IMR-90 (cell line): ENCODE measurements at regions not wholly inside any gene's neighbourhood (a gene's known extent, or its start where the extent isn't known, plus 50 kb on each side); places are given as distances from the start of the nearest gene placed in this dataset.

Experiments used
- ATAC-seq: fragments of 200-7000 bp; cut with Tn5 transposase; 2 replicates; pipeline ENCODE4 v1.9.1; 2020; ENCODE audit warnings: low read depth, mild to moderate bottlenecking, moderate library complexity
- BruUV-seq: library from RNA; stranded (reverse); fragments of 400-500 nt; replicated peaks from 2 replicates; lab custom pipeline; 2021; lab: Mats Ljungman, UMichigan
- CTCF ChIA-PET: fragments of 300-600 bp; formaldehyde crosslinking; extraction: SDS; loops from one replicate; lab custom pipeline; 2021; ENCODE audit warnings: antibody characterized with exemption; lab: Yijun Ruan, JAX
- POLR2A ChIA-PET: fragments of 300-600 bp; sonication (Branson Sonifier 250); formaldehyde crosslinking; loops from one replicate; lab custom pipeline; 2022; ENCODE audit warnings: antibody characterized with exemption; ENCODE audit not compliant: unreplicated experiment; lab: Charles Lee
- DNase-seq: peaks from one replicate; pipeline ENCODE4 v3.0.0; 2013
- H2AFZ ChIP-seq: replicated peaks from 2 replicates; pipeline ENCODE3; 2013; ENCODE audit warnings: low read length, mild to moderate bottlenecking; ENCODE audit not compliant: poor library complexity
- H2AK5ac ChIP-seq: 2 replicates; pipeline ENCODE4 v1.6.1; 2013; ENCODE audit warnings: low read depth, low read length, inconsistent platforms
- H2AK9ac ChIP-seq: replicated peaks from 2 replicates; pipeline ENCODE3; 2013; ENCODE audit warnings: mild to moderate bottlenecking, low read depth, low read length, moderate library complexity; ENCODE audit not compliant: poor library complexity
- H2BK120ac ChIP-seq: 2 replicates; pipeline ENCODE4 v1.6.1; 2013; ENCODE audit warnings: low read depth, low read length, inconsistent platforms
- H2BK15ac ChIP-seq: 3 replicates; pipeline ENCODE4 v1.6.1; 2013; ENCODE audit warnings: low read depth, low read length, inconsistent platforms
- H2BK20ac ChIP-seq: 2 replicates; pipeline ENCODE4 v1.6.1; 2013; ENCODE audit warnings: low read depth, mild to moderate bottlenecking, inconsistent platforms, low read length, moderate library complexity
- H2BK5ac ChIP-seq: 2 replicates; pipeline ENCODE4 v1.6.1; 2013; ENCODE audit warnings: mild to moderate bottlenecking, low read depth, low read length, inconsistent platforms; ENCODE audit not compliant: poor library complexity, severe bottlenecking
- H3K14ac ChIP-seq: replicated peaks from 2 replicates; pipeline ENCODE4 v1.6.1; 2013; ENCODE audit warnings: low read depth, low read length, inconsistent platforms
- H3K18ac ChIP-seq: 2 replicates; pipeline ENCODE4 v1.6.1; 2013; ENCODE audit warnings: low read depth, low read length, control low read depth
- H3K23ac ChIP-seq: 2 replicates; pipeline ENCODE4 v1.6.1; 2013; ENCODE audit warnings: low read depth, low read length, inconsistent platforms
- H3K27ac ChIP-seq: 2 replicates; pipeline ENCODE4 v1.5.1; 2013; ENCODE audit warnings: mild to moderate bottlenecking, control low read depth, low read length; ENCODE audit not compliant: insufficient read depth
- H3K27me3 ChIP-seq: 2 replicates; pipeline ENCODE4 v1.6.1; 2013; ENCODE audit warnings: low read length; ENCODE audit not compliant: control insufficient read depth, insufficient read depth
- H3K36me3 ChIP-seq: 2 replicates; pipeline ENCODE4 v1.6.1; 2013; ENCODE audit warnings: low read length, mixed read lengths; ENCODE audit not compliant: control insufficient read depth, insufficient read depth
- H3K4ac ChIP-seq: 2 replicates; pipeline ENCODE4 v1.6.1; 2013; ENCODE audit warnings: low read depth, low read length, inconsistent platforms
- H3K4me1 ChIP-seq: 2 replicates; pipeline ENCODE4 v1.6.1; 2013; ENCODE audit warnings: low read length, mixed read lengths; ENCODE audit not compliant: control insufficient read depth, insufficient read depth
- H3K4me2 ChIP-seq: 2 replicates; pipeline ENCODE4 v1.6.1; 2013; ENCODE audit warnings: low read depth, mild to moderate bottlenecking, control low read depth, low read length, moderate library complexity
- H3K4me3 ChIP-seq: 2 replicates; pipeline ENCODE4 v1.5.1; 2013; ENCODE audit warnings: low read depth, mild to moderate bottlenecking, control low read depth, low read length, moderate library complexity; ENCODE audit not compliant: insufficient read depth
- H3K56ac ChIP-seq: 2 replicates; pipeline ENCODE4 v1.6.1; 2013; ENCODE audit warnings: low read length, inconsistent platforms; ENCODE audit not compliant: insufficient read depth; ENCODE audit errors: extremely low read depth
- H3K79me1 ChIP-seq, 2 experiments: 2 replicates each; pipeline ENCODE4 v1.6.1; 2013; ENCODE audit warnings: low read length in 2 of 2, inconsistent platforms in 1 of 2, low read depth in 1 of 2
- H3K9ac ChIP-seq: 2 replicates; pipeline ENCODE4 v1.6.1; 2013; ENCODE audit warnings: low read depth, low read length, control low read depth
- H3K9me1 ChIP-seq: 2 replicates; pipeline ENCODE4 v1.6.1; 2013; ENCODE audit warnings: low read length, inconsistent platforms; ENCODE audit not compliant: insufficient read depth
- H3K9me3 ChIP-seq: 2 replicates; pipeline ENCODE4 v1.6.1; 2013; ENCODE audit warnings: low read length; ENCODE audit not compliant: control insufficient read depth, insufficient read depth
- H4K20me1 ChIP-seq: 2 replicates; pipeline ENCODE4 v1.6.1; 2013; ENCODE audit warnings: low read length, inconsistent platforms; ENCODE audit not compliant: insufficient read depth
- H4K5ac ChIP-seq: 2 replicates; pipeline ENCODE4 v1.6.1; 2013; ENCODE audit warnings: mild to moderate bottlenecking, low read depth, low read length, control low read depth
- H4K8ac ChIP-seq, 2 experiments: 2 replicates each; pipeline ENCODE4 v1.6.1; 2013; ENCODE audit warnings: low read depth in 2 of 2, low read length in 2 of 2, control low read depth in 1 of 2, inconsistent platforms in 1 of 2
- H4K91ac ChIP-seq: 2 replicates; pipeline ENCODE4 v1.6.1; 2013; ENCODE audit warnings: low read depth, low read length, inconsistent platforms; ENCODE audit not compliant: insufficient read depth
- BHLHE40 ChIP-seq: fragments of 150-350 bp; IDR thresholded peaks from 2 replicates; pipeline ENCODE4 v1.6.1; 2016; ENCODE audit warnings: mild to moderate bottlenecking, low read depth, low read length
- CEBPB ChIP-seq: IDR thresholded peaks from 2 replicates; pipeline ENCODE4 v1.6.1; 2012; ENCODE audit warnings: low read depth, low read length, improper control_type of control experiment
- CHD1 ChIP-seq: IDR thresholded peaks from 2 replicates; pipeline ENCODE4 v1.6.1; 2012; ENCODE audit warnings: low read depth, low read length, improper control_type of control experiment
- FOS ChIP-seq: fragments of 150-350 bp; IDR thresholded peaks from 2 replicates; pipeline ENCODE4 v1.6.1; 2016; ENCODE audit warnings: low read depth, low read length
- MAFK ChIP-seq: IDR thresholded peaks from 2 replicates; pipeline ENCODE4 v1.6.1; 2012; ENCODE audit warnings: low read depth, low read length, improper control_type of control experiment
- MAZ ChIP-seq: IDR thresholded peaks from 2 replicates; pipeline ENCODE4 v1.6.1; 2012; ENCODE audit warnings: low read depth, mild to moderate bottlenecking, low read length, improper control_type of control experiment, moderate library complexity, borderline replicate concordance
- MXI1 ChIP-seq: IDR thresholded peaks from 2 replicates; pipeline ENCODE4 v1.6.1; 2012; ENCODE audit warnings: low read depth, mild to moderate bottlenecking, low read length, moderate library complexity, borderline replicate concordance
- NFE2L2 ChIP-seq: fragments of 150-350 bp; IDR thresholded peaks from 2 replicates; pipeline ENCODE4 v1.6.1; 2016; ENCODE audit warnings: low read depth, mild to moderate bottlenecking, low read length
- POLR2A ChIP-seq: IDR thresholded peaks from 2 replicates; pipeline ENCODE4 v1.6.1; 2012; ENCODE audit warnings: mild to moderate bottlenecking, low read depth, low read length
- RAD21 ChIP-seq: IDR thresholded peaks from 2 replicates; pipeline ENCODE4 v1.6.1; 2012; ENCODE audit warnings: low read length, improper control_type of control experiment
- RFX5 ChIP-seq: IDR thresholded peaks from 2 replicates; pipeline ENCODE4 v1.8.0; 2012; ENCODE audit warnings: low read depth, mild to moderate bottlenecking, low read length, moderate library complexity
- USF2 ChIP-seq: fragments of 150-350 bp; IDR thresholded peaks from 2 replicates; pipeline ENCODE4 v1.6.1; 2017; ENCODE audit warnings: mild to moderate bottlenecking, antibody characterized with exemption, low read length, low read depth
- WGBS, 2 experiments: methylation state at CpG; one replicate each; pipeline versions ENCODE4 v1.1.5 to v1.1.7; 2013; ENCODE audit warnings: missing lambda C conversion rate in 2 of 2; ENCODE audit not compliant: insufficient read length in 1 of 2; ENCODE audit errors: extremely low coverage in 2 of 2; 5-methylcytosine and 5-hydroxymethylcytosine counted together
- dilution Hi-C: fragments of 300-500 bp; cut with HindIII; formaldehyde crosslinking; loops from one replicate; pipeline ENCODE4 v1.14.3; 2018; ENCODE audit warnings: low sequenced_read_pairs; ENCODE audit not compliant: unreplicated experiment
- in situ Hi-C: fragments of 300-500 bp; cut with MboI; formaldehyde crosslinking; loops from 3 replicates; pipeline ENCODE4 v1.14.3; 2019; ENCODE audit warnings: low sequenced_read_pairs, inconsistent platforms, mixed read lengths
- intact Hi-C: fragments of 100-400 bp; cut with micrococcal nuclease; formaldehyde crosslinking; loops from 2 replicates; pipeline ENCODE4 v1.10.0; 2022
- TF ChIP-seq, protein P1 (sequence below): conservative IDR thresholded peaks from 2 replicates; pipeline ENCODE4 v1.5.1; 2012; ENCODE audit warnings: mild to moderate bottlenecking, low read depth, low read length, improper control_type of control experiment
- TF ChIP-seq, protein P2 (sequence below): fragments of 150-350 bp; IDR thresholded peaks from 2 replicates; pipeline ENCODE4 v1.6.1; 2016; ENCODE audit warnings: low read depth, mild to moderate bottlenecking, low read length, moderate library complexity, borderline replicate concordance

- Histone ChIP-seq H3K79me1 (no peaks in the 10 kb centered on the region), H4K8ac (no peak overlapping the region), H3K56ac (no peak overlapping the region), H2AK5ac (no peak overlapping the region), H3K4me2 (no peak overlapping the region), H3K4me3 (no peak overlapping the region), H2BK5ac (no peak overlapping the region), H4K5ac (no peak overlapping the region), H3K23ac (no peak overlapping the region), H2AK9ac (no peak overlapping the region), H2AFZ (no peak overlapping the region), H3K4ac (no peak overlapping the region), H3K14ac (no peak overlapping the region), H3K18ac (no peak overlapping the region), H4K91ac (no peak overlapping the region), H3K9ac (no peak overlapping the region), H3K4me1 (no peaks in the 10 kb centered on the region), H2BK120ac (no peak overlapping the region), H3K36me3 (no peaks in the 10 kb centered on the region), H3K9me3 (no peaks in the 10 kb centered on the region), H4K20me1 (no peaks in the 10 kb centered on the region), H3K27me3 (no peaks in the 10 kb centered on the region), H2BK15ac (no peak overlapping the region), H3K27ac (no peak overlapping the region), H3K9me1 (no peaks in the 10 kb centered on the region), H2BK20ac (no peak overlapping the region)
- WGBS, 2 experiments: no CpG with 5 or more reads among the region's 2 CpGs
- ChIA-PET CTCF (no interaction called here), POLR2A (no interaction called here)
- dilution Hi-C loops: no loop called here
- intact Hi-C loops: no loop called here
- no TSS peak for BruUV-seq
- ATAC-seq: no peak
- in situ Hi-C loops: no loop called here
- DNase-seq: no peak
- TF ChIP-seq MAZ: no peak
- TF ChIP-seq RAD21: no peak
- TF ChIP-seq, protein P1, sequence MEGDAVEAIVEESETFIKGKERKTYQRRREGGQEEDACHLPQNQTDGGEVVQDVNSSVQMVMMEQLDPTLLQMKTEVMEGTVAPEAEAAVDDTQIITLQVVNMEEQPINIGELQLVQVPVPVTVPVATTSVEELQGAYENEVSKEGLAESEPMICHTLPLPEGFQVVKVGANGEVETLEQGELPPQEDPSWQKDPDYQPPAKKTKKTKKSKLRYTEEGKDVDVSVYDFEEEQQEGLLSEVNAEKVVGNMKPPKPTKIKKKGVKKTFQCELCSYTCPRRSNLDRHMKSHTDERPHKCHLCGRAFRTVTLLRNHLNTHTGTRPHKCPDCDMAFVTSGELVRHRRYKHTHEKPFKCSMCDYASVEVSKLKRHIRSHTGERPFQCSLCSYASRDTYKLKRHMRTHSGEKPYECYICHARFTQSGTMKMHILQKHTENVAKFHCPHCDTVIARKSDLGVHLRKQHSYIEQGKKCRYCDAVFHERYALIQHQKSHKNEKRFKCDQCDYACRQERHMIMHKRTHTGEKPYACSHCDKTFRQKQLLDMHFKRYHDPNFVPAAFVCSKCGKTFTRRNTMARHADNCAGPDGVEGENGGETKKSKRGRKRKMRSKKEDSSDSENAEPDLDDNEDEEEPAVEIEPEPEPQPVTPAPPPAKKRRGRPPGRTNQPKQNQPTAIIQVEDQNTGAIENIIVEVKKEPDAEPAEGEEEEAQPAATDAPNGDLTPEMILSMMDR: no peak
- no peak for TF ChIP-seq CEBPB
- TF ChIP-seq POLR2A: no peak
- TF ChIP-seq FOS: no peak
- TF ChIP-seq BHLHE40: no peak
- TF ChIP-seq USF2: no peak
- no peak for TF ChIP-seq MXI1
- TF ChIP-seq, protein P2, sequence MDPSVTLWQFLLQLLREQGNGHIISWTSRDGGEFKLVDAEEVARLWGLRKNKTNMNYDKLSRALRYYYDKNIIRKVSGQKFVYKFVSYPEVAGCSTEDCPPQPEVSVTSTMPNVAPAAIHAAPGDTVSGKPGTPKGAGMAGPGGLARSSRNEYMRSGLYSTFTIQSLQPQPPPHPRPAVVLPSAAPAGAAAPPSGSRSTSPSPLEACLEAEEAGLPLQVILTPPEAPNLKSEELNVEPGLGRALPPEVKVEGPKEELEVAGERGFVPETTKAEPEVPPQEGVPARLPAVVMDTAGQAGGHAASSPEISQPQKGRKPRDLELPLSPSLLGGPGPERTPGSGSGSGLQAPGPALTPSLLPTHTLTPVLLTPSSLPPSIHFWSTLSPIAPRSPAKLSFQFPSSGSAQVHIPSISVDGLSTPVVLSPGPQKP: no peak
- TF ChIP-seq CHD1: no peak
- TF ChIP-seq NFE2L2: no peak
- no peak for TF ChIP-seq MAFK
- TF ChIP-seq RFX5: no peak
Observed at GRCh38 chr10:113434950-113435349, 117.9 kb upstream of the HABP2 start.
